ENCODE measurements at regions not wholly inside any gene's neighbourhood (a gene's known extent, or its start where the extent isn't known, plus 50 kb on each side); places are given as distances from the start of the nearest gene placed in this dataset.

DNA sequence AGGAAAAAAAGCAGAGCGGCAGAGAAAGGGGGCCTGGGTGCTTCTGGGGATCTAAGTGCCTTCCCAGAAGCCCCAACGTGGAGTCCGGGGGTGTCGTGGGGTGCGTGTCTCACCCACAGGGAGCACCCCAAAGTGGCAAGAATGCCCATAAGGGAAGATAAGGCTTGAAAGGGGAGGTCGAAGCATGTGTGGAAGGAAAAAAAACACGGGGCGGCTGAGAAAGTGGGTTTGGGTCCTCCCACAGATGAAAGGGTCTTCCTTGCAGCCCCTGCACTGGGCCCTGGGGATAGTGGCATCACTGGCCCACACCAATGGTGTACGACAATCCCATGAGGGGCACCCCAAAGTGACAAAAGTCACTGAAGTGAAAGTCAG lies 275.5 kb downstream of the ALG10 start:
- TF ChIP-seq, protein P1, sequence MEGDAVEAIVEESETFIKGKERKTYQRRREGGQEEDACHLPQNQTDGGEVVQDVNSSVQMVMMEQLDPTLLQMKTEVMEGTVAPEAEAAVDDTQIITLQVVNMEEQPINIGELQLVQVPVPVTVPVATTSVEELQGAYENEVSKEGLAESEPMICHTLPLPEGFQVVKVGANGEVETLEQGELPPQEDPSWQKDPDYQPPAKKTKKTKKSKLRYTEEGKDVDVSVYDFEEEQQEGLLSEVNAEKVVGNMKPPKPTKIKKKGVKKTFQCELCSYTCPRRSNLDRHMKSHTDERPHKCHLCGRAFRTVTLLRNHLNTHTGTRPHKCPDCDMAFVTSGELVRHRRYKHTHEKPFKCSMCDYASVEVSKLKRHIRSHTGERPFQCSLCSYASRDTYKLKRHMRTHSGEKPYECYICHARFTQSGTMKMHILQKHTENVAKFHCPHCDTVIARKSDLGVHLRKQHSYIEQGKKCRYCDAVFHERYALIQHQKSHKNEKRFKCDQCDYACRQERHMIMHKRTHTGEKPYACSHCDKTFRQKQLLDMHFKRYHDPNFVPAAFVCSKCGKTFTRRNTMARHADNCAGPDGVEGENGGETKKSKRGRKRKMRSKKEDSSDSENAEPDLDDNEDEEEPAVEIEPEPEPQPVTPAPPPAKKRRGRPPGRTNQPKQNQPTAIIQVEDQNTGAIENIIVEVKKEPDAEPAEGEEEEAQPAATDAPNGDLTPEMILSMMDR (IDR thresholded peaks at IDR 0.05; ENCODE audit: borderline replicate concordance, insufficient read depth, low read depth, low read length): no peak
- no peak overlapping the region for H3K4me3 ChIP-seq (ENCODE audit: low read depth, low read length)

- no peak overlapping the region for H3K4me3 ChIP-seq (ENCODE audit: low read depth, low read length)
- TF ChIP-seq, protein P1 (IDR thresholded peaks at IDR 0.05; ENCODE audit: borderline replicate concordance, insufficient read depth, low read depth, low read length): no peak
These were observed 276.1 kb downstream of the ALG10 start for GRCh38 chr12:34298176-34298970.

DNA sequence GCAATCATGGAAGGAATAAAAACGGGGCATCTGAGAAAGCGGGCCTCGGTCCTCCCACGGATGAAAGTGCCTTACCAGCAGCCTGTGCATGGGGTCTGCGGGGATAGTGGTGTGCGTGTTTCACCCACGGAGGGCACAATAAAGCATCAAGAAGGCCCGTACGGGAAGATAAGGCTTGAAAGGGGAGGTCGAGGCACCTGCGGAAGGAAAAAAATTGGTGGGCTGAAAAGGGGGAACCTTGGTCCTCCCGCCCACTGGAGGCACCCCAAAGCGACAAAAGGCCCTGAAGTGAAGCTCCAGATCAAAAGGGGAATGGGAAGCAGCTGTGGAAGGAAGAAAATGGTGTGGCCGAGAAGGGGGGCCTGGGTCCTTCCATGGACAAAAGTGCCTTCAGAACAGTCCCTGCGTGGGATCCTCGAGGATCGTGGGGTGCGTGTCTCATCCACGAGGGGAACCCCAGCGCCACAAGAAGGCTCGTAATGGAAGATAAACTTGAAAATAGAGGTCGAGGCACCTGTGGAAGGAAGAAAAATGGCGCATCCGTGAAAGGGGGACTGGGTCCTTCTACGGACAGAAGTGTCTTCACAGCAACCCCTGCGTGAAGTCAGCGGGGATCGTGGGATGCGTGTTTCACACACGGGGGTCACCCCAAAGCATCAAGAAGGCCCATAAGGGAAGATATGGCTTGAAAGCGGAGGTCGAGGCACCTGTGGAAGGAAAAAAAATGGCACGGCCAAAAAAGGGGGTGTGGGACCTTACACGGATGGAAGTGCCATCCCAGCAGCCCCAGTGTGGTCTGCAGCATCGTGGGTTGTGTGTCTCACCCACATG lies 276.9 kb downstream of the ALG10 start:
- H3K4me3 ChIP-seq (ENCODE audit: low read depth, low read length): no peak overlapping the region
- TF ChIP-seq, protein P1 (IDR thresholded peaks at IDR 0.05; ENCODE audit: borderline replicate concordance, insufficient read depth, low read depth, low read length): no peak

DNA sequence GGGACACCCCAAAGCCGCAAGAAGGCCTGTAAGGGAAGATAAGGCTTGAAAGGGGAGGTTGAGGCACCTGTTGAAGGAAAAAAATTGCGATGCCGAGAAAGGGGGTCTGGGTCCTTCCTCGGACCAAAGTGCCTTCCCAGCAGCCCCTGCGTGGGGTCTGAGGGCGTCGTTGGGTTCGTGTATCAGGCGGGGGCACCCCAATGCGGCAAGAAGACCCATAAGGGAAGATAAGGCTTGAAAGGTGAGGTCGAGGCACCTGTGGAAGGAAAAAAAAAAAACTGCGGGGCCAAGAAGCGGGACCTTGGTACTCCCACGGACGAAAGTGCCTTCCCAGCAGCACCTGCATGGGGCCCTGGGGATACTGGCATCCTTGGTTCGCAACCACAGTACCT lies 277.5 kb downstream of the ALG10 start:
- TF ChIP-seq, protein P1 (IDR thresholded peaks at IDR 0.05; ENCODE audit: borderline replicate concordance, insufficient read depth, low read depth, low read length): no peak
- H3K4me3 ChIP-seq (ENCODE audit: low read depth, low read length): no peak overlapping the region

- no peak overlapping the region for H3K4me3 ChIP-seq (ENCODE audit: low read depth, low read length)
- TF ChIP-seq, protein P1 (IDR thresholded peaks at IDR 0.05; ENCODE audit: borderline replicate concordance, insufficient read depth, low read depth, low read length): no peak
These were observed 278.3 kb downstream of the ALG10 start for GRCh38 chr12:34300376-34301250.

DNA sequence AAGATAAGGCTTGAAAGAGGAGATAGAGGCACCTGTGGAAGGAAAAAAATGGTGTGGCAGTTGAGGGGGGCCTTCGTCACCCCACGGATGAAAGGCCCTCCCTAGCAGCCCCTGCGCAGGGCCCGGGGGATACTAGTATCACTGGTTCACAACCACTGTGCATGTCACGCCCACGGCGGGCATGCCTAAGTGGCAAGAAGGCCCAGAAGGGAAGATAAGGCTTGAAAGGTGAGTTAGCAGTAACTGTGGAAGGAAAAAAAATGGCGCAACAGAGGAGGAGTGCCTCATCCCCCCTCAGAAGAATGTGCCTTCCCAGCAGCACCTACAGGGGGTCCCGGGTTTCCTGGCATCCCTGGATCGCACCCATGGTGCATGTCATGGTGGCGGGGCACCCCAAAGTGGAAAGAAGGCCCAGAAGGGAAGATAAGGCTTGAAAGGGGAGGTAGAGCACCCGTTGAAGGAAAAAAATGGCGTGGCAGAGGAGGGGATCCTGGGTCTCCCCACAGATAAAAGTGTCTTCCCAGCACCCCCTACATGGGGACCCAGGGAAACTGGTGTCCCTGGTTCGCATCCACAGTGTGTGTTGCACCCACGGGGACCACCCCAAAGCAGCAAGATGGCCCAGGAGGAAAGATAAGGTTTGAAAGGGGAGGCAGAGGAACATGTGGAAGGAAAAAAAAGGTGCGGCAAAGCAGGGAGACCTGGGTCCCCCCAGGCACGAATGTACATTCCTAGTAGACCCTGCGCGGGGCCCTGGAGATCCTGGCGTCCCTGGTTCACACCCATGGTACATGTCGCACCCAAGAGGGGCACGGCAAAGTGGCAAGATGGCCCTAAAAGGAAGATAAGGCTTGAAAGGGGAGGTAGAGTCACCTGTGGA lies 279.2 kb downstream of the ALG10 start:
- TF ChIP-seq, protein P1 (IDR thresholded peaks at IDR 0.05; ENCODE audit: borderline replicate concordance, insufficient read depth, low read depth, low read length): no peak

More for the DNA sequence above, 279.2 kb downstream of the ALG10 start:
- H3K4me3 ChIP-seq (ENCODE audit: low read depth, low read length): no peak overlapping the region
